ENCODE measurements at regions not wholly inside any gene's neighbourhood (a gene's known extent, or its start where the extent isn't known, plus 50 kb on each side); places are given as distances from the start of the nearest gene placed in this dataset.

DNA sequence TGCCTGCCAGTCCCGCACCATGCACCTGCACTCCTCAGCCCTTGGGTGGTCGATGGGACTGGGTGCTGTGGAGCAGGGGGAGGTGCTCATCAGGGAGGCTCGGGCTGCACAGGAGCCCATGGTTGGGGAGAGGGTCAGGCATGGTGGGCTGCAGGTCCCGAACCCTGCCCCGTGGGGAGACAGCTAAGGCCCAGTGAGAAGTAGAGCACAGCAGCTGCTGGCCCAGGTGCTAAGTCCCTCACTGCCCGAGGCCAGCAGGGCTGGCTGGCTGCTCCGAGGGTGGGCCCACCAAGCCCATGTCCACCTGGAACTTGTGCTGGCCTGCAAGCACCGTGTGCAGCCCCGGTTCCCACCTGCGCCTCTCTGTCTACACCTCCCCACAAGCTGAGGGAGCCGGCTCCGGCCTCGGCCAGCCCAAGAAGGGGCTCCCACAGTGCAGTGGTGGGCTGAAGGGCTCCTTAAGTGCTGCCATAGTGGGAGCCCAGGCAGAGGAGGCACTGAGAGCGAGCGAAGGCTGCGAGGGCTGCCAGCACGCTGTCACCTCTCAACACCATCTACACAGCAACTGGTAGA is 88.5 kb upstream of the ELAVL2 start:
- Mint-ChIP-seq H3K36me3 (no peaks in the 10 kb centered on the region), H3K27ac (no peak overlapping the region), H3K27me3 (ENCODE audit: low read depth) (no peaks in the 10 kb centered on the region), H3K9me3 (peaks cover 4% of the 10 kb centered on the region), H3K4me3 (no peak overlapping the region), H3K4me1 (peaks cover 7% of the 10 kb centered on the region)
- TF ChIP-seq, protein P1, sequence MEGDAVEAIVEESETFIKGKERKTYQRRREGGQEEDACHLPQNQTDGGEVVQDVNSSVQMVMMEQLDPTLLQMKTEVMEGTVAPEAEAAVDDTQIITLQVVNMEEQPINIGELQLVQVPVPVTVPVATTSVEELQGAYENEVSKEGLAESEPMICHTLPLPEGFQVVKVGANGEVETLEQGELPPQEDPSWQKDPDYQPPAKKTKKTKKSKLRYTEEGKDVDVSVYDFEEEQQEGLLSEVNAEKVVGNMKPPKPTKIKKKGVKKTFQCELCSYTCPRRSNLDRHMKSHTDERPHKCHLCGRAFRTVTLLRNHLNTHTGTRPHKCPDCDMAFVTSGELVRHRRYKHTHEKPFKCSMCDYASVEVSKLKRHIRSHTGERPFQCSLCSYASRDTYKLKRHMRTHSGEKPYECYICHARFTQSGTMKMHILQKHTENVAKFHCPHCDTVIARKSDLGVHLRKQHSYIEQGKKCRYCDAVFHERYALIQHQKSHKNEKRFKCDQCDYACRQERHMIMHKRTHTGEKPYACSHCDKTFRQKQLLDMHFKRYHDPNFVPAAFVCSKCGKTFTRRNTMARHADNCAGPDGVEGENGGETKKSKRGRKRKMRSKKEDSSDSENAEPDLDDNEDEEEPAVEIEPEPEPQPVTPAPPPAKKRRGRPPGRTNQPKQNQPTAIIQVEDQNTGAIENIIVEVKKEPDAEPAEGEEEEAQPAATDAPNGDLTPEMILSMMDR (IDR thresholded peaks at IDR 0.05; ENCODE audit: unreplicated experiment): no peak
- no peak for DNase-seq (ENCODE audit: low spot score in 2 of 2, unreplicated experiment in 2 of 2)

DNA sequence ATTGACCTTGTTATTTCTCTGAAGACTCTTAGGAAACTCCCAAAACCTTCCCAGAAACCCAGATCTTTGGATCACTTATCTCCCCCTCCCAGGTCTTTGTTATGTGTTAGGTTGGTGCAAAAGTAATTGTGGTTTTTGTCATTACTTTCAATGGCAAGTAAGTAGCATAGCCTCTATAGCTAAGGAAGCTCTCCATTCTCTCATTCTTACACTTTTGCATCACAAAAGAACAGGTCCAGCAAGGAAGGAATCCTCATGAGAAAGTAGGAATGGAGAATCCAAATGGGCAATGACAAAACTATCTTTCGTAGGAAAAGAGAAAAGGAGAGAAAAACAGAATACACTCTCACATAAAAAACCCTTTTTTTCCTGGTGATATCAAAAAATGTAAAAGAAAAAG is 81.3 kb upstream of the ELAVL2 start:
- Mint-ChIP-seq H3K9me3 (peaks cover 4% of the 10 kb centered on the region), H3K36me3 (no peaks in the 10 kb centered on the region), H3K27me3 (ENCODE audit: low read depth) (no peaks in the 10 kb centered on the region), H3K4me3 (no peak overlapping the region), H3K4me1 (no peaks in the 10 kb centered on the region), H3K27ac (no peak overlapping the region)
- no peak for DNase-seq (ENCODE audit: low spot score in 2 of 2, unreplicated experiment in 2 of 2)
- TF ChIP-seq, protein P1 (IDR thresholded peaks at IDR 0.05; ENCODE audit: unreplicated experiment): no peak

DNA sequence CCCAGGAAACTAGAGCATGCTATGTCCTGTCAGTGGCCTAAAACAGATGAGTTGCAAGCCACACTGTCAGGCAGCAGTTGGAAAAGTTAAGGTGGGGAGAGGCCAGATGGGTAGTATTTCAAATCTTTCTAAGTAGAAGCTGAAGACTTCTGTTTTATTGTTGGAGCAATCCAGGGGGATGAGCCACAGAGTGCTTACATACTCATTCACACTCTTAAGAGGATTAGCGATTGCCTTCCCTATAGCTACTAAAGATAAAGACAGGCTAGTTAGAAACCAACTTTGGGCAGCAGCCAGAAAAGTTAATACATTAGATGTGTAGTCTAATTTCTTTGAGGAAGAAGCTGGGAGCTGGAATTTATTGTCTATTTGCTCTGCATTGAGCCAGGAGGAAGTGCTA is 61.7 kb upstream of the ELAVL2 start:
- Mint-ChIP-seq H3K9me3 (peaks cover 34% of the 10 kb centered on the region), H3K27ac (no peak overlapping the region), H3K36me3 (no peaks in the 10 kb centered on the region), H3K4me3 (no peak overlapping the region), H3K27me3 (ENCODE audit: low read depth) (no peaks in the 10 kb centered on the region), H3K4me1 (no peaks in the 10 kb centered on the region)
- DNase-seq (ENCODE audit: low spot score in 2 of 2, unreplicated experiment in 2 of 2): no peak
- TF ChIP-seq, protein P1 (IDR thresholded peaks at IDR 0.05; ENCODE audit: unreplicated experiment): no peak

All from mesothelial cell of epicardium (in vitro differentiated cells).